K562 (cell line): ENCODE measurements at regions not wholly inside any gene's neighbourhood (a gene's known extent, or its start where the extent isn't known, plus 50 kb on each side); places are given as distances from the start of the nearest gene placed in this dataset.

Source experiments
- ATAC-seq: fragments of 200-7000 bp; cut with Tn5 transposase; 3 replicates; pipeline ENCODE4 v1.9.1; 2020; ENCODE audit warnings: moderate library complexity
- BruUV-seq: library from RNA; stranded (reverse); fragments of 400-500 nt; replicated peaks from 2 replicates; lab custom pipeline; 2021; lab: Mats Ljungman, UMichigan
- CTCF ChIA-PET: fragments of 300-600 bp; formaldehyde crosslinking; extraction: SDS; loops from one replicate; lab custom pipeline; 2021; ENCODE audit warnings: low intra/inter-chr PET ratio; lab: Yijun Ruan, JAX
- POLR2A ChIA-PET: fragments of 300-600, 350-650 bp; sonication (Branson Sonifier 250); formaldehyde crosslinking; extraction: SDS; loops from one replicate; lab custom pipeline; 2021; ENCODE audit warnings: antibody characterized with exemption, inconsistent platforms; lab: Yijun Ruan, JAX
- DNase-seq, 4 experiments: peaks; one replicate each; pipeline versions ENCODE4 v3.0.0 to v3.0.0-alpha.2; 2011 to 2018; ENCODE audit warnings: low spot score in 3 of 4, mixed read lengths in 3 of 4; ENCODE audit errors: extremely low read depth in 1 of 4
- FAIRE-seq: peaks from 2 replicates; lab custom pipeline; 2011; peaks lifted over from hg19 to GRCh38; lab: Jason Lieb, UNC
- H2AFZ ChIP-seq: 2 replicates; pipeline ENCODE4 v1.6.0; 2011; ENCODE audit warnings: low read depth, low read length, control low read depth, inconsistent platforms
- H3K27ac ChIP-seq: fragments of 200-600 bp; 3 replicates; pipeline ENCODE4 v1.8.0; 2011; ENCODE audit warnings: low read depth, mild to moderate bottlenecking, control low read depth, inconsistent platforms, low read length, moderate library complexity, mixed read lengths; ENCODE audit errors: extremely low read depth
- H3K27me3 ChIP-seq, 2 experiments: fragments of 300-600 bp in 1 of 2; 2 replicates in 1 of 2; 3 replicates in 1 of 2; pipeline versions ENCODE4 v1.6.0 to v1.8.0; 2011; ENCODE audit warnings: inconsistent platforms in 2 of 2, low read length in 2 of 2, mild to moderate bottlenecking in 1 of 2, mixed read lengths in 1 of 2, moderate library complexity in 1 of 2; ENCODE audit not compliant: control insufficient read depth in 2 of 2, insufficient read depth in 2 of 2
- H3K36me3 ChIP-seq: fragments of 300-600 bp; 3 replicates; pipeline ENCODE4 v1.8.0; 2011; ENCODE audit warnings: mild to moderate bottlenecking, low read length, inconsistent platforms; ENCODE audit not compliant: control insufficient read depth, insufficient read depth
- H3K4me1 ChIP-seq, 2 experiments: fragments of 200-600 bp in 1 of 2; replicated peaks in 1 of 2; 2 replicates in 1 of 2; 3 replicates in 1 of 2; pipeline versions ENCODE4 v1.5.1 to v1.8.0; 2011; ENCODE audit warnings: inconsistent platforms in 2 of 2, low read length in 2 of 2, mild to moderate bottlenecking in 1 of 2, mixed read lengths in 1 of 2, moderate library complexity in 1 of 2; ENCODE audit not compliant: control insufficient read depth in 2 of 2, insufficient read depth in 2 of 2
- H3K4me2 ChIP-seq: 2 replicates; pipeline ENCODE4 v1.6.1; 2011; ENCODE audit warnings: low read length, control low read depth, inconsistent platforms, mixed read lengths; ENCODE audit not compliant: insufficient read depth
- H3K4me3 ChIP-seq: fragments of 200-600 bp; sonication (generic), shearing (Covaris generic); 2 replicates; pipeline ENCODE4 v1.5.1; 2016; ENCODE audit warnings: control low read depth, inconsistent platforms
- H3K79me2 ChIP-seq: fragments of 200-600 bp; 3 replicates; pipeline ENCODE4 v1.8.0; 2011; ENCODE audit warnings: low read length, inconsistent platforms; ENCODE audit not compliant: control insufficient read depth, insufficient read depth
- H3K9ac ChIP-seq, 2 experiments: 2 replicates each; pipeline versions ENCODE4 v1.6.0 to v1.6.1; 2011; ENCODE audit warnings: low read depth in 2 of 2, low read length in 2 of 2, control low read depth in 1 of 2, inconsistent platforms in 1 of 2, mild to moderate bottlenecking in 1 of 2, mixed read lengths in 1 of 2; ENCODE audit not compliant: insufficient read depth in 1 of 2
- H3K9me1 ChIP-seq: one replicate; pipeline ENCODE4 v1.6.0; 2011; ENCODE audit warnings: inconsistent platforms, mild to moderate bottlenecking, low read length, moderate library complexity; ENCODE audit not compliant: control insufficient read depth, insufficient read depth
- H3K9me3 ChIP-seq: replicated peaks from 2 replicates; pipeline ENCODE4 v1.5.1; 2011; ENCODE audit warnings: low read depth, low read length, inconsistent platforms; ENCODE audit not compliant: control insufficient read depth, insufficient read depth
- H4K20me1 ChIP-seq: replicated peaks from 2 replicates; pipeline ENCODE4 v1.6.1; 2011; ENCODE audit warnings: low read length, inconsistent platforms, mixed read lengths; ENCODE audit not compliant: control insufficient read depth, insufficient read depth
- CC2D1A ChIP-seq: fragments of 450-650 bp; IDR thresholded peaks from 2 replicates; pipeline ENCODE4 v1.6.1; 2017; ENCODE audit warnings: mild to moderate bottlenecking
- FOXA3 ChIP-seq, 2 experiments: fragments of 450-650 bp in 1 of 2; sonication (generic) in 1 of 2; formaldehyde crosslinking; IDR thresholded peaks in 1 of 2; conservative IDR thresholded peaks in 1 of 2; 2 replicates each; pipeline versions ENCODE4 v1.4.0 to v1.8.0; 2020 to 2022; ENCODE audit warnings: mild to moderate bottlenecking in 2 of 2, missing genetic modification reagents in 1 of 2
- KLF6 ChIP-seq: fragments of 250-450 bp; sonication (Bioruptor Pico); IDR thresholded peaks from 2 replicates; pipeline ENCODE4 v1.4.0; 2020; ENCODE audit warnings: mild to moderate bottlenecking, moderate library complexity, borderline replicate concordance
- MAX ChIP-seq: sonication (generic); formaldehyde crosslinking; IDR thresholded peaks from 2 replicates; pipeline ENCODE4 v1.9.0; 2022; ENCODE audit warnings: mild to moderate bottlenecking, missing genetic modification reagents
- PBX2 ChIP-seq, 2 experiments: IDR thresholded peaks in 1 of 2; conservative IDR thresholded peaks in 1 of 2; 2 replicates each; pipeline ENCODE4 v1.6.1; 2016; ENCODE audit warnings: low read depth in 2 of 2, mild to moderate bottlenecking in 1 of 2, missing compliant biosample characterization in 1 of 2, missing genetic modification characterization in 1 of 2, moderate library complexity in 1 of 2
- RFX5 ChIP-seq: IDR thresholded peaks from 2 replicates; pipeline ENCODE4 v1.6.1; 2011; ENCODE audit warnings: low read depth, mild to moderate bottlenecking, improper control_type of control experiment, low read length
- ZNF395 ChIP-seq: fragments of 200-800 bp; sonication (Bioruptor generic); IDR thresholded peaks from 2 replicates; pipeline ENCODE4 v1.6.1; 2017; ENCODE audit warnings: missing genetic modification characterization, missing compliant biosample characterization
- ZNF511 ChIP-seq: sonication (generic); formaldehyde crosslinking; IDR thresholded peaks from 2 replicates; pipeline ENCODE4 v1.8.0; 2022; ENCODE audit warnings: mild to moderate bottlenecking, missing genetic modification reagents
- ZNF592 ChIP-seq: fragments of 450-650 bp; IDR thresholded peaks from 2 replicates; pipeline ENCODE4 v1.6.1; 2017; ENCODE audit warnings: antibody characterized with exemption, mild to moderate bottlenecking
- WGBS: fragments of 100-300 bp; shearing (Covaris generic); methylation state at CpG from one replicate; pipeline ENCODE4 v1.1.6; 2016; ENCODE audit warnings: low coverage, mixed read lengths; ENCODE audit not compliant: insufficient coverage; ENCODE audit errors: missing lambda C conversion rate; 5-methylcytosine and 5-hydroxymethylcytosine counted together
- in situ Hi-C: fragments of 300-500 bp; cut with MboI; formaldehyde crosslinking; loops from 4 replicates; pipeline ENCODE4 v1.15.0; 2018; ENCODE audit warnings: inconsistent platforms, mixed read lengths
- intact Hi-C: fragments of 100-400 bp; cut with micrococcal nuclease; formaldehyde crosslinking; loops from 2 replicates; pipeline ENCODE4 v1.14.2; 2022

- CTCF ChIA-PET: interaction anchor here (0.6 kb wide), 1 partner anchor 1116 kb away, joined by 4 read pairs; no protein-coding TSS in a partner anchor
- Histone ChIP-seq H3K9me1 (no peaks in the 10 kb centered on the region), H3K27ac (no peak overlapping the region), H3K27me3 (no peaks in the 10 kb centered on the region), H4K20me1 (no peaks in the 10 kb centered on the region), H3K9me3 (no peaks in the 10 kb centered on the region), H3K36me3 (no peaks in the 10 kb centered on the region), H2AFZ (no peak overlapping the region), H3K4me1 (no peaks in the 10 kb centered on the region), H3K4me3 (no peak overlapping the region), H3K79me2 (no peaks in the 10 kb centered on the region), H3K9ac (no peak overlapping the region), H3K4me2 (no peak overlapping the region)
- ATAC-seq (no peak), FAIRE-seq (no peak), DNase-seq (no peak)
- no peak for TF ChIP-seq PBX2 (CRISPR knock-in tag; IDR thresholded peaks at IDR 0.05; ENCODE audit: low read depth)
- TF ChIP-seq PBX2 (tag; conservative IDR thresholded peaks at IDR 0.05; ENCODE audit: low read depth): no peak
- no peak for TF ChIP-seq ZNF395 (CRISPR knock-in tag)
- TF ChIP-seq MAX (CRISPR knock-in tag): no peak
- no peak for TF ChIP-seq FOXA3 (CRISPR knock-in tag; conservative IDR thresholded peaks at IDR 0.05 in 1 of 2, IDR thresholded peaks at IDR 0.05 in 1 of 2)
- no peak for TF ChIP-seq CC2D1A
- no peak for TF ChIP-seq ZNF592
- TF ChIP-seq ZNF511 (CRISPR knock-in tag): no peak
- TF ChIP-seq RFX5: no peak
- no peak for TF ChIP-seq KLF6 (CRISPR knock-in tag)
- 3% methylated on average over 2 of the region's 2 CpGs for WGBS
- in situ Hi-C loops: no loop called here
- BruUV-seq: no TSS peak
- POLR2A ChIA-PET: no interaction called here
- intact Hi-C loops: no loop called here
Observed at GRCh38 chr1:172835834-172836233, 176.9 kb downstream of the FASLG start.
